ENCODE measurements at regions not wholly inside any gene's neighbourhood (a gene's known extent, or its start where the extent isn't known, plus 50 kb on each side); places are given as distances from the start of the nearest gene placed in this dataset.

DNA sequence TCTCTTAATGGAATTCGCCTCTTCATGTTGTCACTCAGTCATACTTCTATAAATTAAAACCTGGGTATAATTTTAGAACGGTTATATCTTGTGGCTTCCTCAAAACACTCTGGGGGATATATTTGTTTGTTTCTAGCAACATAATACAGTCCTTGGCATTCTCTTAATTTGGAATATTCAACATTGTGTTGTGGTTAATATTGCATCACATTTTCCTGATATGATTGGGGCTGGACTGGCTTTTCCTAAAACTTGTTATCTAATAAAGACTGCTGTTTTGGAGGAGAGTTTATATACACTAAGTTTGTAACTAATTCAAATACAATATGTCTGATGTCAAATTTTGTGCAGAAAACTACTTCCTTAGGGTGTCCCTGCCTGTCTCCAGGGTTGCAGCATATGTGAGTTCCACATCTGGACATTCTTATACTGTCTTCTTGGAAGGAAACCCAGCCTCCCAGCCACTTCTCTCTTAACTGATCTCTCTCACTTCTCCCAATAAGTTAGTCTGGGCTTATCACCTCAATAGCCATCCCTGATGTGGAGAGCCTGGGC, 892.6 kb downstream of the MRPL39 start:
- Histone ChIP-seq H3K9ac (no peak overlapping the region), H3K4me1 (ENCODE audit: low read depth, poor library complexity, severe bottlenecking) (no peaks in the 10 kb centered on the region)

DNA sequence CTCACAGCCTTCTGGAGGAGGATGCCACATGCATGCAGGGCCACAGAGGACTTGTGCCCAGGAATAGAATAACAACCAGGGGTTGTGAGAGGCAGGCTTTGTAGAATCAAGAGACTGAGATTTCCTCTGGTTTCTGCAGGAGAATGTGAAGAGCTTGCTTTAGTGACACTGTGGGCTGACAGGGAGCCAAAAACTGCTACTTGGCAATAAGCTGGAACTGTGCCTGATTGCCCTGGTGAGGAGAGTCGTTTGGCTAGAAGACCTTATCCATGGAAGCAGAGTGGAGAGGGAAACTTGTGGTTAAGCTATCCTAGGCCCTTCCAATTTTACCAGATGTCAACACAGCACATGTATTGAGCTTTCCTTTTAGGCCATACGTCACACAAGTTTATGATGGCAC, 902.1 kb downstream of the MRPL39 start:
- TF ChIP-seq, protein P1, sequence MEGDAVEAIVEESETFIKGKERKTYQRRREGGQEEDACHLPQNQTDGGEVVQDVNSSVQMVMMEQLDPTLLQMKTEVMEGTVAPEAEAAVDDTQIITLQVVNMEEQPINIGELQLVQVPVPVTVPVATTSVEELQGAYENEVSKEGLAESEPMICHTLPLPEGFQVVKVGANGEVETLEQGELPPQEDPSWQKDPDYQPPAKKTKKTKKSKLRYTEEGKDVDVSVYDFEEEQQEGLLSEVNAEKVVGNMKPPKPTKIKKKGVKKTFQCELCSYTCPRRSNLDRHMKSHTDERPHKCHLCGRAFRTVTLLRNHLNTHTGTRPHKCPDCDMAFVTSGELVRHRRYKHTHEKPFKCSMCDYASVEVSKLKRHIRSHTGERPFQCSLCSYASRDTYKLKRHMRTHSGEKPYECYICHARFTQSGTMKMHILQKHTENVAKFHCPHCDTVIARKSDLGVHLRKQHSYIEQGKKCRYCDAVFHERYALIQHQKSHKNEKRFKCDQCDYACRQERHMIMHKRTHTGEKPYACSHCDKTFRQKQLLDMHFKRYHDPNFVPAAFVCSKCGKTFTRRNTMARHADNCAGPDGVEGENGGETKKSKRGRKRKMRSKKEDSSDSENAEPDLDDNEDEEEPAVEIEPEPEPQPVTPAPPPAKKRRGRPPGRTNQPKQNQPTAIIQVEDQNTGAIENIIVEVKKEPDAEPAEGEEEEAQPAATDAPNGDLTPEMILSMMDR (conservative IDR thresholded peaks at IDR 0.05; ENCODE audit: low read depth, low read length), result no peak

More for the DNA sequence above, 892.6 kb downstream of the MRPL39 start:
- H3K27me3 ChIP-seq (ENCODE audit: insufficient read depth, low read depth), result no peaks in the 10 kb centered on the region
- H3K79me2 ChIP-seq (ENCODE audit: insufficient read depth, low read depth), result no peaks in the 10 kb centered on the region
- H3K36me3 ChIP-seq (ENCODE audit: insufficient read depth), result no peaks in the 10 kb centered on the region
- TF ChIP-seq, protein P1 (conservative IDR thresholded peaks at IDR 0.05; ENCODE audit: low read depth, low read length), result no peak
- H3K27ac ChIP-seq, result no peak overlapping the region
- H3K4me2 ChIP-seq, result no peak overlapping the region
- no peak overlapping the region for H2AFZ ChIP-seq (ENCODE audit: low read depth)
- no peaks in the 10 kb centered on the region for H4K20me1 ChIP-seq (ENCODE audit: insufficient read depth)
- no peak overlapping the region for H3K4me3 ChIP-seq (IDR thresholded peaks at IDR 0.05; ENCODE audit: insufficient read depth, low read depth, low read length)

DNA sequence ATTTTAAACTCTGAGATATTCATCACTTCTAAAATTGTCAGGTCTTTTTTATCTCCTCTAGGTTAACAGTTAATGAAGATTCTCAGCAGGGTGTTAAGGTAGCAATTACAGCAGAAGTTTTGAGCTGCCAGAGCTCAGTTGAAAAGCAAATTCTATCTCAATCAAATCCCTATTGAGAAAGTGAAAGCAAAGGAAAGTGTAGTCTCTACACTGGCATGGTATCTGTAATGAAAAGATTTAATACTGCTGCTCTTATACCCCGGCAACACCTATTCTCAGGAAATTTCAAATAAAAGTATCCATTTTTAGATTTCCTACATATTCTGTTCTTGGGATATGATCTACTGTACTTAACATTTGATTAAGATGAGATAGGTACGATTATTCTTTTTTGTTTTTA, 913.5 kb downstream of the MRPL39 start:
- H2AFZ ChIP-seq (ENCODE audit: low read depth), result no peak overlapping the region
- H3K4me3 ChIP-seq (IDR thresholded peaks at IDR 0.05; ENCODE audit: insufficient read depth, low read depth, low read length), result no peak overlapping the region
- H3K4me2 ChIP-seq, result no peak overlapping the region
- no peaks in the 10 kb centered on the region for H3K27me3 ChIP-seq (ENCODE audit: insufficient read depth, low read depth)
- no peak overlapping the region for H3K9ac ChIP-seq
- no peaks in the 10 kb centered on the region for H3K4me1 ChIP-seq (ENCODE audit: low read depth, poor library complexity, severe bottlenecking)
- no peaks in the 10 kb centered on the region for H3K79me2 ChIP-seq (ENCODE audit: insufficient read depth, low read depth)
- TF ChIP-seq, protein P1 (conservative IDR thresholded peaks at IDR 0.05; ENCODE audit: low read depth, low read length), result no peak
- no peak overlapping the region for H3K27ac ChIP-seq
- H3K36me3 ChIP-seq (ENCODE audit: insufficient read depth), result no peaks in the 10 kb centered on the region
- H4K20me1 ChIP-seq (ENCODE audit: insufficient read depth), result no peaks in the 10 kb centered on the region

More for the DNA sequence above, 902.1 kb downstream of the MRPL39 start:
- Histone ChIP-seq H3K36me3 (ENCODE audit: insufficient read depth) (no peaks in the 10 kb centered on the region), H3K9ac (no peak overlapping the region), H2AFZ (ENCODE audit: low read depth) (no peak overlapping the region), H3K4me1 (ENCODE audit: low read depth, poor library complexity, severe bottlenecking) (no peaks in the 10 kb centered on the region), H3K4me3 (IDR thresholded peaks at IDR 0.05; ENCODE audit: insufficient read depth, low read depth, low read length) (no peak overlapping the region), H3K4me2 (no peak overlapping the region), H3K27me3 (ENCODE audit: insufficient read depth, low read depth) (no peaks in the 10 kb centered on the region), H3K27ac (no peak overlapping the region), H4K20me1 (ENCODE audit: insufficient read depth) (no peaks in the 10 kb centered on the region), H3K79me2 (ENCODE audit: insufficient read depth, low read depth) (no peaks in the 10 kb centered on the region)

DNA sequence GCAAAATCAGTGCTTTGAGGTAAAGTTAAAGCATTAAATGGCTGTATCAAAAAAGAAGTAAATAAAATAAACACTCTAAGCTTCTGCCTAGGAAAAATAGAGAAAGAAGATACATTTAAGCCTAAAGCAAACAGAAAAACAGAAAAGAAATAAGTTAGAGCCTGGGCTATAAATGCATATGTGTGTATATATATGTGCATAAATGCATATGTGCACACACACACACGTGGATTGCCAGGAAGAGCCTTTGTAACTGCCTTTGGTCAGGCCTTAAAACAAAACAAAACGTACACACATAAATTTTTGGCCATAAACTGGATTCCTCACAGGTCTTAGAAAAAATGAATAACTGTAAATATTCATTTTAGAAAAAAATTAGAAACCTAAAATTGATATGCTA, 925.8 kb downstream of the MRPL39 start:
- no peak overlapping the region for H3K27ac ChIP-seq
- H4K20me1 ChIP-seq (ENCODE audit: insufficient read depth), result no peaks in the 10 kb centered on the region
- no peaks in the 10 kb centered on the region for H3K4me1 ChIP-seq (ENCODE audit: low read depth, poor library complexity, severe bottlenecking)
- TF ChIP-seq, protein P1 (conservative IDR thresholded peaks at IDR 0.05; ENCODE audit: low read depth, low read length), result no peak
- no peaks in the 10 kb centered on the region for H3K79me2 ChIP-seq (ENCODE audit: insufficient read depth, low read depth)
- no peak overlapping the region for H3K9ac ChIP-seq
- H2AFZ ChIP-seq (ENCODE audit: low read depth), result no peak overlapping the region
- no peak overlapping the region for H3K4me3 ChIP-seq (IDR thresholded peaks at IDR 0.05; ENCODE audit: insufficient read depth, low read depth, low read length)
- H3K36me3 ChIP-seq (ENCODE audit: insufficient read depth), result no peaks in the 10 kb centered on the region
- no peak overlapping the region for H3K4me2 ChIP-seq
- H3K27me3 ChIP-seq (ENCODE audit: insufficient read depth, low read depth), result no peaks in the 10 kb centered on the region
